ENCODE measurements at regions not wholly inside any gene's neighbourhood (a gene's known extent, or its start where the extent isn't known, plus 50 kb on each side); places are given as distances from the start of the nearest gene placed in this dataset.
"Not testable (repeated sequence)": the region's sequence is repeated elsewhere in the genome, so short reads cannot be mapped to it uniquely, and the experiment has no call there.

DNA sequence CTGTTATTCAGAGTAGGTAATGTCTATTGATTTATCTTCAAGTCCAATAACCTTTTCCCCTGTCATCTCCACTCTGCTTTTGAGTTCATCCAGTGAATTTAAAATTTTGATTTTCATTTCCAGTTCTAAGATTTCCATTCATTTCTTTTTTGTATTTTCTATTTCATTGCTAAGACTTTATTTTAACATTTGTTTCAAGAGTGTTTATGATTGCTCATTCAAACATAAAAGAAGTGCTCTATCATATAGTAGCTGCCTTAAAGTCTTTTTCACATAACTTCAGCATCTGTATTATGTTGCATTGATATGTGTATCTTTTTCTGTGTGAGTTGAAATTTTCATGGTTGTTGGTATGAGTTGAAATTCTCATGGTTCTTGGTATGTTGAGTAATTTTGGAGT lies 341.6 kb downstream of the SOX4 start:
- peaks cover 0 to 18% (median 2%) of the 10 kb centered on the region in 4 donors for H3K9me3 ChIP-seq
- no peak overlapping the region for H3K27ac ChIP-seq
- TF ChIP-seq, protein P1, sequence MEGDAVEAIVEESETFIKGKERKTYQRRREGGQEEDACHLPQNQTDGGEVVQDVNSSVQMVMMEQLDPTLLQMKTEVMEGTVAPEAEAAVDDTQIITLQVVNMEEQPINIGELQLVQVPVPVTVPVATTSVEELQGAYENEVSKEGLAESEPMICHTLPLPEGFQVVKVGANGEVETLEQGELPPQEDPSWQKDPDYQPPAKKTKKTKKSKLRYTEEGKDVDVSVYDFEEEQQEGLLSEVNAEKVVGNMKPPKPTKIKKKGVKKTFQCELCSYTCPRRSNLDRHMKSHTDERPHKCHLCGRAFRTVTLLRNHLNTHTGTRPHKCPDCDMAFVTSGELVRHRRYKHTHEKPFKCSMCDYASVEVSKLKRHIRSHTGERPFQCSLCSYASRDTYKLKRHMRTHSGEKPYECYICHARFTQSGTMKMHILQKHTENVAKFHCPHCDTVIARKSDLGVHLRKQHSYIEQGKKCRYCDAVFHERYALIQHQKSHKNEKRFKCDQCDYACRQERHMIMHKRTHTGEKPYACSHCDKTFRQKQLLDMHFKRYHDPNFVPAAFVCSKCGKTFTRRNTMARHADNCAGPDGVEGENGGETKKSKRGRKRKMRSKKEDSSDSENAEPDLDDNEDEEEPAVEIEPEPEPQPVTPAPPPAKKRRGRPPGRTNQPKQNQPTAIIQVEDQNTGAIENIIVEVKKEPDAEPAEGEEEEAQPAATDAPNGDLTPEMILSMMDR (IDR thresholded peaks at IDR 0.05) = no peak
- H3K27me3 ChIP-seq = no peaks in the 10 kb centered on the region
- H3K36me3 ChIP-seq = peaks cover 0 to 8% (median 0%) of the 10 kb centered on the region in 3 donors
- DNase-seq (ENCODE audit: low spot score in 2 of 2) = no peak
- H3K4me3 ChIP-seq = no peak overlapping the region
- no peaks in the 10 kb centered on the region for H3K4me1 ChIP-seq

DNA sequence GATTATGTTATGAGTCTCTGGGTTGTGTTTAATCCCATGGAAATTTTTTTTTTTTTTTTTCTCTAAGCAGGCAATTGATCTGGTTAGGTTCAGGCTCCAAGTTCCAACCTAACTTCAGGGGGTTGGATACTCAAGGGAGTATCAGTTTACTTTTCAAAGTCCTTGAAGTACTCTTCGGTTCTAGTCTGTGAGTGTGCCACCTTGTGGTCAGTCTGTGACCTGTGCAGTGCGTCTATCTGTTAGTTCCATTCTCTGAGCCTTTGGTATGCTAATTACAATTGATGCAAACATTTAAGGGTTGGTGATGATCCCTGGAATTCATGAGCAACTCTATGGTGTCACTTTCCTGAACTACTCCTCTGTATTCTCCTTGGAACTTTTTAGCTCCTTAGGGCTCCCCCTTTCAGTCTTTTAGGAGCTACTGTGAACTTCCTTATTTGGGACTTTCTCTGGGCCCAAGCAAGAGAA lies 342.0 kb downstream of the SOX4 start:
- H3K4me1 ChIP-seq = no peaks in the 10 kb centered on the region
- TF ChIP-seq EP300 (IDR thresholded peaks at IDR 0.05) = no peak
- TF ChIP-seq, protein P1 (IDR thresholded peaks at IDR 0.05) = peak in 4 of 5 experiments; percentile 13 to 29 (median 16)
- H3K4me3 ChIP-seq = no peak overlapping the region
- WGBS, 2 donors = 47 to 57% methylated on average over 2 of the region's 2 CpGs
- H3K36me3 ChIP-seq = peaks cover 0 to 8% (median 0%) of the 10 kb centered on the region in 3 donors
- no peak for DNase-seq (ENCODE audit: low spot score in 2 of 2)
- H3K9me3 ChIP-seq = peaks cover 0 to 16% (median 2%) of the 10 kb centered on the region in 4 donors
- no peak overlapping the region for H3K27ac ChIP-seq
- H3K27me3 ChIP-seq = no peaks in the 10 kb centered on the region

DNA sequence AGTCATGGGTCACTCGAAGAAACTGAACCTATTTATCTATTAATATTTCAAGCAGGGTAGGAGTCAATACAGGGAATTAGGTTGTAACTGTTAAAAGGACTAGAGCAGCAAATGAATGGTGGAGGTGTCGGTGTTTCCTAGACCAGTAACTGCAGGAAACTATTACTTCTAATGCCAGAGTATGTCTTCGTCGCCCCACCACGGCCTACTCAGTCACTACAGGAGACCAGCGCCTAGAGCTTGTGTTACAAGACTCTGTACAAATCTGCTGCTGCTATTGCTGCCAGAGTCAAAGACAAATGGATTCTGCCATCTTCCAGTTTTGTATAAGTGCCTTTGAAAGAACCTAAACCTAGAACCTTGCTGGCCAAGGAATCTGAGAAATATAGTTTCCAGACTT lies 343.9 kb downstream of the SOX4 start:
- Histone ChIP-seq H3K9me3 (peaks cover 0 to 4% (median 0%) of the 10 kb centered on the region in 4 donors), H3K27me3 (no peaks in the 10 kb centered on the region), H3K27ac (no peak overlapping the region), H3K4me3 (no peak overlapping the region), H3K36me3 (no peaks in the 10 kb centered on the region), H3K4me1 (peaks cover 0 to 7% (median 3%) of the 10 kb centered on the region in 4 donors)
- no peak for DNase-seq (ENCODE audit: low spot score in 2 of 2)
- no peak for TF ChIP-seq POLR2A (IDR thresholded peaks at IDR 0.05)
- TF ChIP-seq, protein P1 (IDR thresholded peaks at IDR 0.05) = no peak
- TF ChIP-seq EP300 (IDR thresholded peaks at IDR 0.05) = no peak
- 91 to 94% methylated on average over 6 of the region's 6 CpGs for WGBS, 2 donors

DNA sequence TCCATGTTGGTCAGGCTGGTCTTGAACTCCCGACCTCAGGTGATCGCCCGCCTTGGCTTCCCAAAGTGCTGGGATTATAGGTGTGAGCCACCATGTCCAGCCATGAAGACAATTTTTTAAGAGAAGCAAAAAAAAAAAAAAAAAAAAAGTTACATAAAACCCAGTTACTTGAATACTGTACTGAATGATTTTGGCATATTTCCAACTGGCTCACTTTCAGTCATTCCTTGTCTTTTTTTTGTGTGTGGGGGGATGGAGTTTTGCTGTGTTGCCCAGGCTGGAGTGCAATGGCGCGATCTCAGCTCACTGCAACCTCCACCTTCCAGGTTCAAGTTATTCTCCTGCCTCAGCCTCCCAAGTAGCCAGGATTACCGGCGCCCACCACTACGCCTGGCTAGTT lies 345.5 kb downstream of the SOX4 start:
- not testable (repeated sequence) for DNase-seq (ENCODE audit: low spot score in 2 of 2); H3K27ac ChIP-seq; H3K27me3 ChIP-seq; H3K9me3 ChIP-seq; H3K36me3 ChIP-seq; H3K4me3 ChIP-seq
- WGBS, 2 donors = 81 to 87% methylated on average over 8 of the region's 8 CpGs
- H3K4me1 ChIP-seq = peaks cover 0 to 14% (median 6%) of the 10 kb centered on the region in 4 donors

DNA sequence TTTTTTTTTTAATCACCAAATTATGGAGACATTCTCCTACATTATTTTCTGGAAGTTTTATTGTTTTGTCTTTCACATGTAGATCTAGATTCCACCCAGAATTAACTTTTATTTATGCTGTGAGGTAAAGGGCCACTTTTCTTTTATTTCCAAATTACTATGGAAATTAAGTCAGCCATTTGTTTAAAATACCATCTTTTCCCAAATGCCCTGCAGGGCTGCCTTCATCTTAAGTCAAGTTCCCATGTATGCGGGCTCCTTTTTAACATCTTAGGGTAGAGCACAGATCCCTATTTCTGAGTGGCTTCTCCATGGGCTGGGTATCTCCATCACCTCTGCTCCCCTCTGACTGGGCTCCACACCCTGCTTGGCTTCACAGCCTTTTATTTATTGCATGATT lies 348.4 kb downstream of the SOX4 start:
- no peaks in the 10 kb centered on the region for H3K27me3 ChIP-seq
- H3K36me3 ChIP-seq = no peaks in the 10 kb centered on the region
- peak overlapping the region in 2 of 4 donors; percentile 29 to 68 for H3K27ac ChIP-seq
- DNase-seq (ENCODE audit: low spot score in 2 of 2) = no peak
- H3K4me1 ChIP-seq = peaks cover 0 to 25% (median 7%) of the 10 kb centered on the region in 4 donors
- TF ChIP-seq, protein P1 (IDR thresholded peaks at IDR 0.05) = no peak
- TF ChIP-seq POLR2A (IDR thresholded peaks at IDR 0.05) (no peak), EP300 (IDR thresholded peaks at IDR 0.05) (no peak)
- 68 to 70% methylated on average over 1 of the region's 1 CpG for whole genome bisulfite sequencing, 2 donors
- H3K4me3 ChIP-seq = no peak overlapping the region
- H3K9me3 ChIP-seq = no peaks in the 10 kb centered on the region

DNA sequence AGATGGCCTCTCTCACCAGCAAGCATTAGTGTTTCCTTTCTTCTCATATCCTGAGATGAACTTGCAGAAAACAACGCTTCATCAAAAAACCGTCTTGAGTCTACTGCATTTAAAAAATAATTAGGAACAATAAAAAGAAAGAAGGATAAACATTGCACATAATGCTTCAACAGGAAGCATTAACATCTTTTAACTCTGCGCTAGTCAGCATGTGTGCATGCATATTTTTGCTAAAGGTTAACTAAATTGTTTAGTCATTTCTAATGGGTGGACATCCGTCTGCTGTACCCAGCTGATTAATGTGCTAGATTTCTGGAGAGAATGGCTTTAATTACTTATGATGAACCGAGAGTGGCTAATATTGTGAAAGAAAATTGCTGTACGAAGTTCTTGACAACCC lies 349.3 kb downstream of the SOX4 start:
- Histone ChIP-seq H3K27ac (peak overlapping the region in 2 of 4 donors; percentile 14 to 56), H3K9me3 (no peaks in the 10 kb centered on the region), H3K27me3 (no peaks in the 10 kb centered on the region), H3K36me3 (no peaks in the 10 kb centered on the region), H3K4me3 (no peak overlapping the region), H3K4me1 (peaks cover 0 to 35% (median 7%) of the 10 kb centered on the region in 4 donors)
- WGBS, 2 donors = 28 to 30% methylated on average over 6 of the region's 6 CpGs
- DNase-seq (ENCODE audit: low spot score in 2 of 2) = no peak
- no peak for TF ChIP-seq POLR2A (IDR thresholded peaks at IDR 0.05)
- no peak for TF ChIP-seq EP300 (IDR thresholded peaks at IDR 0.05)
- TF ChIP-seq, protein P1 (IDR thresholded peaks at IDR 0.05) = no peak
